Caco-2 (cell line): ENCODE measurements at regions not wholly inside any gene's neighbourhood (a gene's known extent, or its start where the extent isn't known, plus 50 kb on each side); places are given as distances from the start of the nearest gene placed in this dataset.

Experiments
- BruUV-seq: library from RNA; stranded (reverse); fragments of 400-500 nt; replicated peaks from 2 replicates; lab custom pipeline; 2021; lab: Mats Ljungman, UMichigan
- CTCF ChIA-PET: fragments of 300-600 bp; sonication (Branson Sonifier 250); formaldehyde crosslinking; loops from one replicate; lab custom pipeline; 2022; ENCODE audit warnings: antibody characterized with exemption; lab: Charles Lee
- POLR2A ChIA-PET: fragments of 300-600 bp; sonication (Branson Sonifier 250); formaldehyde crosslinking; loops from one replicate; lab custom pipeline; 2022; ENCODE audit warnings: antibody characterized with exemption; lab: Charles Lee
- DNase-seq, 2 experiments: peaks; one replicate each; pipeline versions ENCODE4 v3.0.0 to v3.0.0-alpha.2; 2020 to 2022
- H3K27me3 ChIP-seq: replicated peaks from 2 replicates; pipeline ENCODE4 v1.6.0; 2011; ENCODE audit warnings: low read length; ENCODE audit not compliant: control insufficient read depth, insufficient read depth
- H3K36me3 ChIP-seq: 2 replicates; pipeline ENCODE4 v1.5.1; 2011; ENCODE audit warnings: low read length; ENCODE audit not compliant: control insufficient read depth, insufficient read depth
- H3K4me1 ChIP-seq: fragments of 250-450 bp; sonication (Bioruptor Pico); 2 replicates; pipeline ENCODE4 v1.5.1; 2020; ENCODE audit warnings: mild to moderate bottlenecking
- H3K4me3 ChIP-seq: 2 replicates; pipeline ENCODE4 v1.5.1; 2011; ENCODE audit warnings: low read depth, mild to moderate bottlenecking, control low read depth, low read length
- H3K9me3 ChIP-seq: fragments of 250-450 bp; sonication (Bioruptor Pico); 2 replicates; pipeline ENCODE4 v1.5.1; 2020; ENCODE audit warnings: mild to moderate bottlenecking, moderate library complexity
- H3K27ac Mint-ChIP-seq: one replicate; pipeline ENCODE4 v1.8.0; 2022; ENCODE audit warnings: mixed read lengths; ENCODE audit not compliant: unreplicated experiment
- H3K27me3 Mint-ChIP-seq: one replicate; pipeline ENCODE4 v1.8.0; 2022; ENCODE audit warnings: mixed read lengths; ENCODE audit not compliant: insufficient read depth, unreplicated experiment
- H3K36me3 Mint-ChIP-seq: one replicate; pipeline ENCODE4 v1.8.0; 2022; ENCODE audit warnings: mild to moderate bottlenecking, mixed read lengths; ENCODE audit not compliant: insufficient read depth, unreplicated experiment
- H3K4me1 Mint-ChIP-seq: one replicate; pipeline ENCODE4 v1.8.0; 2022; ENCODE audit warnings: low read depth, mixed read lengths; ENCODE audit not compliant: unreplicated experiment
- H3K4me3 Mint-ChIP-seq: one replicate; pipeline ENCODE4 v1.8.0; 2022; ENCODE audit warnings: mild to moderate bottlenecking, moderate library complexity, mixed read lengths; ENCODE audit not compliant: unreplicated experiment
- H3K9me3 Mint-ChIP-seq: one replicate; pipeline ENCODE4 v1.8.0; 2022; ENCODE audit warnings: mixed read lengths; ENCODE audit not compliant: unreplicated experiment
- CTCF ChIP-seq, 2 experiments: fragments of 200-600 bp in 1 of 2; IDR thresholded peaks; 1 replicate in 1 of 2; 2 replicates in 1 of 2; pipeline versions ENCODE4 v1.5.1 to v1.8.0; 2011 to 2022; ENCODE audit warnings: antibody characterized with exemption in 1 of 2, control low read depth in 1 of 2, inconsistent platforms in 1 of 2, low read depth in 1 of 2, low read length in 1 of 2, mild to moderate bottlenecking in 1 of 2, moderate library complexity in 1 of 2; ENCODE audit not compliant: insufficient read depth in 1 of 2, severe bottlenecking in 1 of 2, unreplicated experiment in 1 of 2
- intact Hi-C: fragments of 100-400 bp; cut with micrococcal nuclease; formaldehyde crosslinking; loops from one replicate; pipeline ENCODE4 v1.10.0; 2022; ENCODE audit not compliant: unreplicated experiment

GRCh38 chr1:227428803-227429202 lies 110.5 kb upstream of the CDC42BPA start:
- intact Hi-C loops = no loop called here
- peaks cover 16% of the 10 kb centered on the region for H3K4me1 ChIP-seq
- H3K27ac Mint-ChIP-seq = no peak overlapping the region
- peak; percentile 14 to 45 for DNase-seq
- TF ChIP-seq CTCF (IDR thresholded peaks at IDR 0.05; ENCODE audit: insufficient read depth in 1 of 2, low read depth in 1 of 2, low read length in 1 of 2, severe bottlenecking in 1 of 2, unreplicated experiment in 1 of 2) = no peak
- H3K4me3 ChIP-seq = no peak overlapping the region
- H3K27me3 ChIP-seq = no peaks in the 10 kb centered on the region
- no TSS peak for BruUV-seq
- no peaks in the 10 kb centered on the region for H3K9me3 ChIP-seq
- no peaks in the 10 kb centered on the region for H3K27me3 Mint-ChIP-seq
- no peaks in the 10 kb centered on the region for H3K36me3 ChIP-seq
- no peaks in the 10 kb centered on the region for H3K36me3 Mint-ChIP-seq
- POLR2A ChIA-PET = no interaction called here
- H3K9me3 Mint-ChIP-seq = no peaks in the 10 kb centered on the region
- no peak overlapping the region for H3K4me3 Mint-ChIP-seq
- H3K4me1 Mint-ChIP-seq = peaks cover 6% of the 10 kb centered on the region
- CTCF ChIA-PET = interaction anchor here (0.6 kb wide), 1 partner anchor 192 kb away, joined by 3 read pairs; no protein-coding TSS in a partner anchor

- Histone ChIP-seq H3K36me3 (no peaks in the 10 kb centered on the region), H3K4me3 (no peak overlapping the region), H3K9me3 (no peaks in the 10 kb centered on the region), H3K27me3 (no peaks in the 10 kb centered on the region), H3K4me1 (peaks cover 16% of the 10 kb centered on the region)
- no peaks in the 10 kb centered on the region for H3K9me3 Mint-ChIP-seq
- intact Hi-C loops = no loop called here
- no TSS peak for BruUV-seq
- TF ChIP-seq CTCF (IDR thresholded peaks at IDR 0.05; ENCODE audit: insufficient read depth in 1 of 2, low read depth in 1 of 2, low read length in 1 of 2, severe bottlenecking in 1 of 2, unreplicated experiment in 1 of 2) = no peak
- H3K4me1 Mint-ChIP-seq = peaks cover 6% of the 10 kb centered on the region
- H3K4me3 Mint-ChIP-seq = no peak overlapping the region
- CTCF ChIA-PET = interaction anchor here (0.7 kb wide), 1 partner anchor 810 kb away, joined by 3 read pairs; no protein-coding TSS in a partner anchor
- H3K27ac Mint-ChIP-seq = no peak overlapping the region
- H3K36me3 Mint-ChIP-seq = no peaks in the 10 kb centered on the region
- H3K27me3 Mint-ChIP-seq = no peaks in the 10 kb centered on the region
- DNase-seq = no peak
- POLR2A ChIA-PET = no interaction called here
Measured at GRCh38 chr1:227427411-227427810, 109.1 kb upstream of the CDC42BPA start.

- DNase-seq = no peak
- Mint-ChIP-seq H3K36me3 (no peaks in the 10 kb centered on the region), H3K4me1 (peaks cover 6% of the 10 kb centered on the region), H3K27ac (no peak overlapping the region), H3K9me3 (no peaks in the 10 kb centered on the region), H3K27me3 (no peaks in the 10 kb centered on the region), H3K4me3 (no peak overlapping the region)
- Histone ChIP-seq H3K36me3 (no peaks in the 10 kb centered on the region), H3K4me1 (peaks cover 7% of the 10 kb centered on the region; the same call in 1 of the 2 replicates), H3K9me3 (no peaks in the 10 kb centered on the region), H3K27me3 (no peaks in the 10 kb centered on the region), H3K4me3 (no peak overlapping the region)
- CTCF ChIA-PET = no interaction called here
- POLR2A ChIA-PET = no interaction called here
- TF ChIP-seq CTCF (IDR thresholded peaks at IDR 0.05; ENCODE audit: insufficient read depth in 1 of 2, low read depth in 1 of 2, low read length in 1 of 2, severe bottlenecking in 1 of 2, unreplicated experiment in 1 of 2) = no peak
- intact Hi-C loops = no loop called here
- no TSS peak for BruUV-seq
Measured at GRCh38 chr1:227424953-227425352, 106.7 kb upstream of the CDC42BPA start.
